A549 (cell line): ENCODE measurements at regions not wholly inside any gene's neighbourhood (a gene's known extent, or its start where the extent isn't known, plus 50 kb on each side); places are given as distances from the start of the nearest gene placed in this dataset.

Experiments
- ATAC-seq, 2 experiments: fragments of 200-7000 bp in 1 of 2; fragments of >200 bp in 1 of 2; cut with Nextera tagmentation in 1 of 2; cut with Tn5 transposase in 1 of 2; 3 replicates each; pipeline versions ENCODE4 v1.8.0 to v1.9.1; 2018 to 2020; ENCODE audit warnings: mild to moderate bottlenecking in 1 of 2, moderate library complexity in 1 of 2
- CTCF ChIA-PET: fragments of 300-600 bp; sonication (Branson Sonifier 250); formaldehyde crosslinking; extraction: SDS; loops from one replicate; lab custom pipeline; 2021; ENCODE audit warnings: antibody characterized with exemption, inconsistent platforms; lab: Yijun Ruan, JAX
- POLR2A ChIA-PET: fragments of 350-600 bp; formaldehyde crosslinking; extraction: SDS; loops from one replicate; lab custom pipeline; 2021; ENCODE audit warnings: antibody characterized with exemption, inconsistent platforms; lab: Yijun Ruan, JAX
- DNase-seq, 2 experiments: peaks; one replicate each; pipeline versions ENCODE4 v3.0.0 to v3.0.0-alpha.2; 2011 to 2016; ENCODE audit warnings: low read depth in 1 of 2, low spot score in 1 of 2
- FAIRE-seq: peaks from 2 replicates; lab custom pipeline; 2011; peaks lifted over from hg19 to GRCh38; lab: Jason Lieb, UNC
- H3K27ac ChIP-seq, 2 experiments: fragments of >200 bp; sonication (Bioruptor Twin); formaldehyde crosslinking; 3 replicates each; pipeline ENCODE4 v1.5.1; 2016 to 2017
- H3K4me1 ChIP-seq: fragments of >200 bp; sonication (Bioruptor Twin); formaldehyde crosslinking; 3 replicates; pipeline ENCODE4 v1.6.1; 2016
- H3K4me2 ChIP-seq: fragments of >200 bp; sonication (Bioruptor Twin); formaldehyde crosslinking; 3 replicates; pipeline ENCODE4 v1.6.1; 2016
- H3K4me3 ChIP-seq: fragments of >200 bp; sonication (Bioruptor Twin); formaldehyde crosslinking; 3 replicates; pipeline ENCODE4 v1.5.1; 2016
- H3K9me3 ChIP-seq: fragments of >200 bp; sonication (Bioruptor Twin); formaldehyde crosslinking; 3 replicates; pipeline ENCODE4 v1.6.1; 2016
- ATOH8 ChIP-seq: fragments of 250-450 bp; sonication (Bioruptor Pico); IDR thresholded peaks from 2 replicates; pipeline ENCODE4 v1.5.0; 2020; ENCODE audit warnings: low read depth, mild to moderate bottlenecking, moderate library complexity
- BHLHE40 ChIP-seq: IDR thresholded peaks from 2 replicates; pipeline ENCODE4 v1.6.1; 2012; ENCODE audit warnings: low read depth, low read length, inconsistent platforms
- EHMT2 ChIP-seq: fragments of 200-600 bp; sonication (generic); IDR thresholded peaks from 2 replicates; pipeline ENCODE4 v1.6.1; 2016; ENCODE audit warnings: antibody characterized with exemption, low read depth, mild to moderate bottlenecking, moderate library complexity
- ELK1 ChIP-seq: fragments of 150-350 bp; IDR thresholded peaks from 2 replicates; pipeline ENCODE4 v1.6.1; 2014; ENCODE audit warnings: low read depth, mild to moderate bottlenecking, low read length
- EP300 ChIP-seq, 2 experiments: fragments of >200 bp; sonication (Bioruptor Twin); formaldehyde crosslinking; IDR thresholded peaks; 2 replicates in 1 of 2; 3 replicates in 1 of 2; pipeline ENCODE4 v1.6.1; 2016 to 2017
- ESRRA ChIP-seq: fragments of 150-350 bp; IDR thresholded peaks from 2 replicates; pipeline ENCODE4 v1.6.1; 2014; ENCODE audit warnings: mild to moderate bottlenecking, low read length, borderline replicate concordance
- FOXS1 ChIP-seq: fragments of 250-450 bp; sonication (Bioruptor Pico); IDR thresholded peaks from 2 replicates; pipeline ENCODE4 v1.5.0; 2020; ENCODE audit warnings: mild to moderate bottlenecking, moderate library complexity
- HDAC2 ChIP-seq: fragments of 200-600 bp; sonication (generic); IDR thresholded peaks from 2 replicates; pipeline ENCODE4 v1.6.1; 2016
- JUNB ChIP-seq: fragments of >200 bp; sonication (Bioruptor Twin); formaldehyde crosslinking; IDR thresholded peaks from 2 replicates; pipeline ENCODE4 v1.6.1; 2016
- MAZ ChIP-seq: fragments of 150-350 bp; IDR thresholded peaks from 2 replicates; pipeline ENCODE4 v1.6.1; 2014; ENCODE audit warnings: antibody characterized with exemption, low read depth, low read length, borderline replicate concordance
- NFE2L2 ChIP-seq: fragments of 150-350 bp; conservative IDR thresholded peaks from 2 replicates; pipeline ENCODE4 v1.6.1; 2014; ENCODE audit warnings: low read length
- NPAS2 ChIP-seq: fragments of 250-450 bp; sonication (Bioruptor Pico); IDR thresholded peaks from 2 replicates; pipeline ENCODE4 v1.8.0; 2022; ENCODE audit warnings: mild to moderate bottlenecking, moderate library complexity, borderline replicate concordance
- POLR2A ChIP-seq: IDR thresholded peaks from 2 replicates; pipeline ENCODE4 v1.6.1; 2012; ENCODE audit warnings: mild to moderate bottlenecking, low read length
- REST ChIP-seq: fragments of 200-600 bp; sonication (generic); IDR thresholded peaks from 2 replicates; pipeline ENCODE4 v1.6.1; 2016; ENCODE audit warnings: antibody characterized with exemption, mild to moderate bottlenecking, moderate library complexity
- SMC3 ChIP-seq: fragments of >200 bp; sonication (Bioruptor Twin); formaldehyde crosslinking; IDR thresholded peaks from 3 replicates; pipeline ENCODE4 v1.6.1; 2018; ENCODE audit warnings: inconsistent platforms
- WGBS: methylation state at CpG from one replicate; pipeline ENCODE4 v1.1.6; 2017; ENCODE audit errors: missing lambda C conversion rate; 5-methylcytosine and 5-hydroxymethylcytosine counted together

GRCh38 chr9:7456793-7457530, 342.6 kb downstream of the DMAC1 start (continued):
- TF ChIP-seq JUNB (no peak), MAZ (no peak), POLR2A (no peak), ATOH8 (CRISPR knock-in tag) (no peak), NPAS2 (no peak), EHMT2 (no peak), BHLHE40 (no peak), FOXS1 (CRISPR knock-in tag) (no peak)

GRCh38 chr9:7456377-7456776, 343.2 kb downstream of the DMAC1 start:
- TF ChIP-seq EP300 (IDR thresholded peaks at IDR 0.05), result no peak
- no peak for TF ChIP-seq NFE2L2
- no peak for TF ChIP-seq ESRRA
- no peak for FAIRE-seq
- WGBS, result 19% methylated on average over 2 of the region's 2 CpGs
- DNase-seq, result no peak
- H3K4me1 ChIP-seq, result no peaks in the 10 kb centered on the region
- ChIA-PET CTCF (no interaction called here), POLR2A (no interaction called here)
- no peak overlapping the region for H3K27ac ChIP-seq
- H3K4me3 ChIP-seq, result no peak overlapping the region
- no peak for ATAC-seq
- H3K4me2 ChIP-seq, result no peak overlapping the region
- H3K9me3 ChIP-seq, result no peaks in the 10 kb centered on the region

- no peak overlapping the region for H3K4me3 ChIP-seq
Observed at GRCh38 chr9:7454624-7455023, 345.0 kb downstream of the DMAC1 start.

More at GRCh38 chr9:7454624-7455023, 345.0 kb downstream of the DMAC1 start:
- 4% methylated on average over 2 of the region's 2 CpGs for WGBS
- Histone ChIP-seq H3K9me3 (no peaks in the 10 kb centered on the region), H3K27ac (no peak overlapping the region), H3K4me2 (no peak overlapping the region), H3K4me1 (no peaks in the 10 kb centered on the region)
- DNase-seq, result no peak
- ATAC-seq, result no peak
- POLR2A ChIA-PET, result no interaction called here
- FAIRE-seq, result no peak
- TF ChIP-seq JUNB (no peak), HDAC2 (no peak), EP300 (IDR thresholded peaks at IDR 0.05) (no peak), SMC3 (no peak), ESRRA (no peak), REST (no peak), ELK1 (no peak)
- CTCF ChIA-PET, result no interaction called here
